Upper lobe of left lung (tissue), 6 donors: ENCODE measurements at regions not wholly inside any gene's neighbourhood (a gene's known extent, or its start where the extent isn't known, plus 50 kb on each side); places are given as distances from the start of the nearest gene placed in this dataset.
"Not testable (repeated sequence)": the region's sequence is repeated elsewhere in the genome, so short reads cannot be mapped to it uniquely, and the experiment has no call there.

ENCODE experiments used
- ATAC-seq, 2 donors: fragments of 200-7000 bp; cut with Tn5 transposase; one replicate each; pipeline ENCODE4 v1.9.1; 2022; ENCODE audit warnings: mild to moderate bottlenecking in 2 of 2, moderate library complexity in 2 of 2; ENCODE audit not compliant: low FRiP score in 2 of 2
- DNase-seq, 2 donors: peaks; one replicate each; pipeline ENCODE4 v3.0.0-alpha.2; 2019 to 2020
- H3K27ac ChIP-seq, 4 donors: fragments of 200-600 bp; sonication (generic); one replicate each; pipeline ENCODE4 v1.5.1; 2016 to 2019
- H3K27me3 ChIP-seq, 4 donors: fragments of 200-600 bp; sonication (generic); one replicate each; pipeline ENCODE4 v1.5.1; 2017 to 2019
- H3K36me3 ChIP-seq, 4 donors: fragments of 200-600 bp; sonication (generic); one replicate each; pipeline ENCODE4 v1.5.1; 2016 to 2019
- H3K4me1 ChIP-seq, 4 donors: fragments of 200-600 bp; sonication (generic); one replicate each; pipeline ENCODE4 v1.5.1; 2018 to 2019
- H3K4me3 ChIP-seq, 4 donors: fragments of 200-600 bp; sonication (generic); one replicate each; pipeline ENCODE4 v1.5.1; 2017 to 2019; ENCODE audit warnings: mild to moderate bottlenecking in 2 of 4, moderate library complexity in 1 of 4
- H3K9me3 ChIP-seq, 4 donors: fragments of 200-600 bp; sonication (generic); one replicate each; pipeline ENCODE4 v1.5.1; 2018 to 2019
- EP300 ChIP-seq, 4 donors: sonication (generic); formaldehyde crosslinking; IDR thresholded peaks; one replicate each; pipeline ENCODE4 v1.5.1; 2017; ENCODE audit warnings: antibody characterized with exemption in 4 of 4, control low read depth in 2 of 4
- POLR2A ChIP-seq, 4 donors: fragments of 450-650 bp; IDR thresholded peaks; one replicate each; pipeline ENCODE4 v1.5.1; 2016 to 2017; ENCODE audit warnings: antibody characterized with exemption in 4 of 4, mild to moderate bottlenecking in 2 of 4
- POLR2AphosphoS5 ChIP-seq, 2 donors: sonication (generic); formaldehyde crosslinking; IDR thresholded peaks; one replicate each; pipeline ENCODE4 v1.5.1; 2017; ENCODE audit warnings: antibody characterized with exemption in 2 of 2
- WGBS, 2 donors: methylation state at CpG; one replicate each; pipeline ENCODE4 v1.1.5; 2017 to 2018; 5-methylcytosine and 5-hydroxymethylcytosine counted together
- TF ChIP-seq, protein P1 (sequence below), 6 experiments: fragments of 450-650 bp in 4 of 6; fragments of 200-600 bp in 2 of 6; sonication (generic) in 2 of 6; IDR thresholded peaks; one replicate each; pipeline ENCODE4 v1.5.1; 2016 to 2019; ENCODE audit warnings: antibody characterized with exemption in 6 of 6
- donor health status: DM: no; HTN: no; CAD: no; lungs with moderate emphysema.
- donor health status: DM: no; HTN: yes; CAD: no; lungs with severe emphysema.

DNA sequence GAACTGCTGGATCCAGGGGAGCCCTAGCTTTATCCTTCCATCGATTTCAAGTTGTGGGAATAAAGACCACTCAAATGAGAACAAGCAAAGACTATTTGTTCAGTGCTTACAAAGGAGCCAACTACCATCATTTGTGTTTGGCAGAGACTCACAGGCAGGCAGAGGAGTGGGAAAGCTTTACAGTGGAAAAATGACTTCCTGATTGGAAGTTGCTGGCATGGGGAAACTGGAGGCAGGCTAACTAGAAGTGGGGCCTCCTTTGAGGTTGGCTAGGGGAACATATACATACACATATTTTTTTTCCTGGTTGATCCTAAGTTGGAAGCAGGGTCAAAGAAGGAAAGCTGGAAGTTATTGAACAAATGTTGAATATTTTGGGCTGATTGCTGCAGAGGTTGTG is 121.7 kb downstream of the ACTBL2 start:
- Histone ChIP-seq H3K36me3 (no peaks in the 10 kb centered on the region), H3K27me3 (no peaks in the 10 kb centered on the region), H3K9me3 (no peaks in the 10 kb centered on the region), H3K27ac (no peak overlapping the region), H3K4me3 (no peak overlapping the region), H3K4me1 (no peaks in the 10 kb centered on the region)
- no peak for DNase-seq
- 71% methylated on average over 1 of the region's 1 CpG for WGBS, 2 donors
- no peak for ATAC-seq
- no peak for TF ChIP-seq POLR2A (IDR thresholded peaks at IDR 0.05)
- TF ChIP-seq, protein P1, sequence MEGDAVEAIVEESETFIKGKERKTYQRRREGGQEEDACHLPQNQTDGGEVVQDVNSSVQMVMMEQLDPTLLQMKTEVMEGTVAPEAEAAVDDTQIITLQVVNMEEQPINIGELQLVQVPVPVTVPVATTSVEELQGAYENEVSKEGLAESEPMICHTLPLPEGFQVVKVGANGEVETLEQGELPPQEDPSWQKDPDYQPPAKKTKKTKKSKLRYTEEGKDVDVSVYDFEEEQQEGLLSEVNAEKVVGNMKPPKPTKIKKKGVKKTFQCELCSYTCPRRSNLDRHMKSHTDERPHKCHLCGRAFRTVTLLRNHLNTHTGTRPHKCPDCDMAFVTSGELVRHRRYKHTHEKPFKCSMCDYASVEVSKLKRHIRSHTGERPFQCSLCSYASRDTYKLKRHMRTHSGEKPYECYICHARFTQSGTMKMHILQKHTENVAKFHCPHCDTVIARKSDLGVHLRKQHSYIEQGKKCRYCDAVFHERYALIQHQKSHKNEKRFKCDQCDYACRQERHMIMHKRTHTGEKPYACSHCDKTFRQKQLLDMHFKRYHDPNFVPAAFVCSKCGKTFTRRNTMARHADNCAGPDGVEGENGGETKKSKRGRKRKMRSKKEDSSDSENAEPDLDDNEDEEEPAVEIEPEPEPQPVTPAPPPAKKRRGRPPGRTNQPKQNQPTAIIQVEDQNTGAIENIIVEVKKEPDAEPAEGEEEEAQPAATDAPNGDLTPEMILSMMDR (IDR thresholded peaks at IDR 0.05): no peak
- TF ChIP-seq EP300 (IDR thresholded peaks at IDR 0.05): no peak
- TF ChIP-seq POLR2AphosphoS5 (IDR thresholded peaks at IDR 0.05): no peak

DNA sequence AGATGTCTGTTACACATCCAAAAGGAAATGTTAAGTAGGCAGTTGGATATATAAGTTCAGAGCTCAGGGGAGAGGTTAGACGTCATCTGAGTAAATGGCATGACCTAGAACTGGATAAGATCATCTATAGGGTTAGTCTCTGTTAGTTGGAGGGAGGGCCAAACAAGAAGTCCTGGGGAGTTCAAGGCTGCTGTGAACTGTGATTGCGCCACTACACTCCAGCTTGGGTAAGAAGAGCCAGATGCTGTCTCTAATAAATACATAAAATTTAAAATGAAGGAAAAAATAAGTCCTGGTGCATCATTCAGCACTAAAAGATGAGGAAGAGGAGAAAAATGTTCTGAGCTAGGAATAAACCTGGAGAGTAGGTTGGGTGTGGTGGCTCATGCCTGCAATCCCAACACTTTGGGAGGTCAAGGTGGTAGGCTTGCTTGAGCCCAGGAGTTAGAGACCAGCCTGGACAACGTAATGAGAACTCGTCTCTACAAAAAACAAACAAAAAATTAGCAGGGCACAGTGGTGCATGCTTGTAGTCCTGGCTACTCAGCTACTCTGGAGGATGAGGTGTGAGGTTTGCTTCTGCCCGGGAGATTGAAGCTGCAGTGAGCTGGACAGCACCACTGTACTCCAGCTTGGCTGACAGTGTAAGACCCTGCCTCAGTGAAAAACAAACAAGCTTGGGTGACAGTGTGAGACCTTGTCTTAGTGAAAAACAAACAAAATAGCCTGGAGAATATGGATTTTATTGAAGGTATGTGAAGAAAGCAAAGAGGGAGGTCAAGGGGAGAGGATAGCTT is 123.6 kb downstream of the ACTBL2 start:
- Histone ChIP-seq H3K9me3 (no peaks in the 10 kb centered on the region), H3K27ac (no peak overlapping the region), H3K36me3 (no peaks in the 10 kb centered on the region), H3K4me3 (no peak overlapping the region), H3K4me1 (no peaks in the 10 kb centered on the region), H3K27me3 (no peaks in the 10 kb centered on the region)
- peak in 1 of 2 donors; percentile 65 for ATAC-seq
- DNase-seq: no peak
- 79 to 83% methylated on average over 5 of the region's 5 CpGs for WGBS, 2 donors
- TF ChIP-seq POLR2A (IDR thresholded peaks at IDR 0.05) (no peak), POLR2AphosphoS5 (IDR thresholded peaks at IDR 0.05) (no peak), EP300 (IDR thresholded peaks at IDR 0.05) (no peak)
- TF ChIP-seq, protein P1 (IDR thresholded peaks at IDR 0.05): no peak

DNA sequence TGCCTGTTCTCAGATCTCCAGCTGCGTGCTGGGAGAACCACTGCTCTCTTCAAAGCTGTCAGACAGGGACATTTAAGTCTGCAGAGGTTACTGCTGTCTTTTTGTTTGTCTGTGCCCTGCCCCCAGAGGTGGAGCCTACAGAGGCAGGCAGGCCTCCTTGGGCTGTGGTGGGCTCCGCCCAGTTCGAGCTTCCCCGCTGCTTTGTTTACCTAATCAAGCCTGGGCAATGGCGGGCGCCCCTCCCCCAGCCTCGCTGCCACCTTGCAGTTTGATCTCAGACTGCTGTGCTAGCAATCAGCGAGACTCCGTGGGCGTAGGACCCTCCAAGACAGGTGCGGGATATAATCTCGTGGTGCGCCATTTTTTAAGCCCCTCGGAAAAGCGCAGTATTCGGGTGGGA is 125.8 kb downstream of the ACTBL2 start:
- not testable (repeated sequence) for ATAC-seq, H3K27me3 ChIP-seq, H3K27ac ChIP-seq, H3K36me3 ChIP-seq, H3K9me3 ChIP-seq, H3K4me3 ChIP-seq, H3K4me1 ChIP-seq
- WGBS, 2 donors: 90 to 100% methylated on average over 2 to 14 of the region's 16 CpGs
- DNase-seq: peak in 1 of 2 donors; percentile 29

DNA sequence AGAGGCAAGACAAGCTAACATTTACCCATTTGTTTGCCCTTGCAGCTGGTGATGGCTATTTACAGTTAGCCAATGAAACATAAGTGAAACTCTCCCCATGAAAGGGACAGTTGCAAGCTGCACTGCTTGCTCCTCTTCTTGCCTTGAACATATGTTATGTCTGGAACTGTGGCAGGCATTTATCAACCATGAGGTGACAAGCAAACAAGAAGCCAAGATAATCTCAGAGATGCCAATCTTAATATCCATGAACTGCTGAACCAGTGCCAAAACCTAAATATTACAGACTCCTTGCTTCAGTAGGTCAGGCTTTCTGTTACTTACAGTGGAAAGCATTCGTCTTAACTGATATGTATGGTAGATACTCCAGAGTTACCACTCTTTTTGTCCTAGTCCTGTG is 133.4 kb downstream of the ACTBL2 start:
- DNase-seq (no peak), ATAC-seq (no peak)
- no peak overlapping the region for H3K27ac ChIP-seq
- 60 to 66% methylated on average over 1 of the region's 1 CpG for WGBS, 2 donors
- no peak overlapping the region for H3K4me3 ChIP-seq
- H3K4me1 ChIP-seq: no peaks in the 10 kb centered on the region
- H3K27me3 ChIP-seq: no peaks in the 10 kb centered on the region
- no peaks in the 10 kb centered on the region for H3K9me3 ChIP-seq
- TF ChIP-seq, protein P1 (IDR thresholded peaks at IDR 0.05): no peak
- TF ChIP-seq POLR2A (IDR thresholded peaks at IDR 0.05) (no peak), EP300 (IDR thresholded peaks at IDR 0.05) (no peak), POLR2AphosphoS5 (IDR thresholded peaks at IDR 0.05) (no peak)
- no peaks in the 10 kb centered on the region for H3K36me3 ChIP-seq

DNA sequence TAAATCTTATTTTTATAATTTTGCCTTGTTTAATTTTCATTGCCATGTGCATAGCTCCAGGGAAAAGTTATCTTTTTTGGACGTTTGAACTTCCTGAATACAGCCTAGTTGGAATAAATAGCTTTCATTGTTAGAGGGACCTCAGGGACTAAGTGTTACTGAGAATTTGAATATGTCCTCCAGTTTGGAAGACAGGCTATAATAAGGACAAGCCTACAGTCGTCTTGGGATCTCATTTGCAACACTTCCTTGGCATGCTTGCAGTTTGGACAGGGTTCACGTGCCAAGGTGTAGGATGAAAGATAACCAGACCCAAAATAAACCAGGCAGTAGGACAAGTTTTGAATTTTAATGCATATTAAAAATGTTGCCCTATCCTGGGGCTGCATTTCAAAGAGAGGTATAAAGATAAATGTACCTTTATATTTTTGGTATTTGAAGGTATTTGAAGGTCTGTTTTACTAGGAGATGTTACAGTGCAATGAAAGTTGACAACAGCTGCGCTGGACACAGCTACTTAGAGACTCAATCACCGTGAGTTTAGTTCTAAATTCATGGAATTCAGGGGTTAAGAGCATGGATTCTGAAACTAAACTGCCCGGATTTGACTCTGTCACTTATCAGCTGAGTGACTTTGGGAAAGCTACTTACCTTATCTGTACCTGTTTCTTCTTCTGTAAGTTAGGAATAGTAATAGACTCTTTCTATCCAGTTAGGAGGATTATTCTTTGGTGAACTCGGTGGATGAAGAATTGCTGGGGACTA is 134.1 kb downstream of the ACTBL2 start:
- Histone ChIP-seq H3K27ac (no peak overlapping the region), H3K36me3 (no peaks in the 10 kb centered on the region), H3K4me1 (no peaks in the 10 kb centered on the region), H3K4me3 (no peak overlapping the region), H3K9me3 (no peaks in the 10 kb centered on the region), H3K27me3 (no peaks in the 10 kb centered on the region)
- DNase-seq: no peak
- 50 to 62% methylated on average over 7 of the region's 7 CpGs for WGBS, 2 donors
- ATAC-seq: no peak
- TF ChIP-seq POLR2AphosphoS5 (IDR thresholded peaks at IDR 0.05): no peak
- TF ChIP-seq EP300 (IDR thresholded peaks at IDR 0.05): no peak
- TF ChIP-seq, protein P1 (IDR thresholded peaks at IDR 0.05): no peak
- no peak for TF ChIP-seq POLR2A (IDR thresholded peaks at IDR 0.05)
